Upper lobe of left lung (tissue), 4 donors: ENCODE measurements at regions not wholly inside any gene's neighbourhood (a gene's known extent, or its start where the extent isn't known, plus 50 kb on each side); places are given as distances from the start of the nearest gene placed in this dataset.

Experiments
- EP300 ChIP-seq, 4 donors: sonication (generic); formaldehyde crosslinking; IDR thresholded peaks; one replicate each; pipeline ENCODE4 v1.5.1; 2017; ENCODE audit warnings: antibody characterized with exemption in 4 of 4, control low read depth in 2 of 4
- POLR2A ChIP-seq, 4 donors: fragments of 450-650 bp; IDR thresholded peaks; one replicate each; pipeline ENCODE4 v1.5.1; 2016 to 2017; ENCODE audit warnings: antibody characterized with exemption in 4 of 4, mild to moderate bottlenecking in 2 of 4
- POLR2AphosphoS5 ChIP-seq, 2 donors: sonication (generic); formaldehyde crosslinking; IDR thresholded peaks; one replicate each; pipeline ENCODE4 v1.5.1; 2017; ENCODE audit warnings: antibody characterized with exemption in 2 of 2
- TF ChIP-seq, protein P1 (sequence below), 6 experiments: fragments of 450-650 bp in 4 of 6; fragments of 200-600 bp in 2 of 6; sonication (generic) in 2 of 6; IDR thresholded peaks; one replicate each; pipeline ENCODE4 v1.5.1; 2016 to 2019; ENCODE audit warnings: antibody characterized with exemption in 6 of 6

DNA sequence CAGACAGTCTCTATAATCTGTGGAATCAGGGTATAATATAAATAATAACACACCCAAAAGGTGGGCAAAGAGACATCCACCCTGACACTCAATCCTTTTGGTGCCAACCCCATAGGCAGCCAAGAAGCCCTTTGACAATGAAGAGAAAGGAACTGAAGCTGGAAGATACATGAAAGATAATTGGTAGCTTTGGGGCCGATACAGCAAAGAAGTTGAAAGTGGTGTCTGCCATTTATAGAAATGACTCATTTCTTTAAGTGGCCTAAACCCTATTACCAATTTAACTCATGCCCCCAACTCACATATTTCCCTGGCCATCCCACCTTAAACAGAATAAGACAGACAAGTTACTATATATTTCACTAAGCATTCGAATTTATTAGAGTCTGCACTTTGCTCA lies 167.0 kb downstream of the ZC3H11B start:
- TF ChIP-seq, protein P1, sequence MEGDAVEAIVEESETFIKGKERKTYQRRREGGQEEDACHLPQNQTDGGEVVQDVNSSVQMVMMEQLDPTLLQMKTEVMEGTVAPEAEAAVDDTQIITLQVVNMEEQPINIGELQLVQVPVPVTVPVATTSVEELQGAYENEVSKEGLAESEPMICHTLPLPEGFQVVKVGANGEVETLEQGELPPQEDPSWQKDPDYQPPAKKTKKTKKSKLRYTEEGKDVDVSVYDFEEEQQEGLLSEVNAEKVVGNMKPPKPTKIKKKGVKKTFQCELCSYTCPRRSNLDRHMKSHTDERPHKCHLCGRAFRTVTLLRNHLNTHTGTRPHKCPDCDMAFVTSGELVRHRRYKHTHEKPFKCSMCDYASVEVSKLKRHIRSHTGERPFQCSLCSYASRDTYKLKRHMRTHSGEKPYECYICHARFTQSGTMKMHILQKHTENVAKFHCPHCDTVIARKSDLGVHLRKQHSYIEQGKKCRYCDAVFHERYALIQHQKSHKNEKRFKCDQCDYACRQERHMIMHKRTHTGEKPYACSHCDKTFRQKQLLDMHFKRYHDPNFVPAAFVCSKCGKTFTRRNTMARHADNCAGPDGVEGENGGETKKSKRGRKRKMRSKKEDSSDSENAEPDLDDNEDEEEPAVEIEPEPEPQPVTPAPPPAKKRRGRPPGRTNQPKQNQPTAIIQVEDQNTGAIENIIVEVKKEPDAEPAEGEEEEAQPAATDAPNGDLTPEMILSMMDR (IDR thresholded peaks at IDR 0.05): no peak
- TF ChIP-seq POLR2A (IDR thresholded peaks at IDR 0.05): no peak
- no peak for TF ChIP-seq POLR2AphosphoS5 (IDR thresholded peaks at IDR 0.05)
- TF ChIP-seq EP300 (IDR thresholded peaks at IDR 0.05): no peak
